ENCODE measurements at regions not wholly inside any gene's neighbourhood (a gene's known extent, or its start where the extent isn't known, plus 50 kb on each side); places are given as distances from the start of the nearest gene placed in this dataset.
"Not testable (repeated sequence)": the region's sequence is repeated elsewhere in the genome, so short reads cannot be mapped to it uniquely, and the experiment has no call there.

GRCh38 chr1:157460381-157460780 is 91.9 kb downstream of the FCRL5 start:
- in situ Hi-C loops (cut with MboI; ENCODE audit: low pct_unique_long_range_greater_than_20kb, low sequenced_read_pairs) = no loop called here
- no peak for DNase-seq

DNA sequence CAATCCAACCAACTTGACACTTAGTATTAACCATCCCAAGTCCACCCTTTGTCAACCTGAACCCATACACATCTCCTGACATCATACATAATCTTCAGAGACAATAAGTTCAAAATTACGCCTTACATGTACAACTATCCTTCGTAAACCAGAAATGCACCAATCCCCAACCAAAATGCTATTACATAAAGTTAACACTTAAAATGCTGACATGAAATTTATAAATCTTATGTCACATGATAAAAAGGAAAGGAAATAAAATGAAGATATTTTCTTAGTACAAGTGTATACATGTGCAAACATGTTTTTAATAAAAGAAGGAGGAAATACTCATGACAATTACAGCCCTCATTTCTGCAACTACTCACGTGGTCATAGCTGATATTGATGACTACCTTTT is 95.0 kb downstream of the FCRL5 start:
- in situ Hi-C loops (cut with MboI; ENCODE audit: low pct_unique_long_range_greater_than_20kb, low sequenced_read_pairs) = no loop called here
- DNase-seq = no peak

DNA sequence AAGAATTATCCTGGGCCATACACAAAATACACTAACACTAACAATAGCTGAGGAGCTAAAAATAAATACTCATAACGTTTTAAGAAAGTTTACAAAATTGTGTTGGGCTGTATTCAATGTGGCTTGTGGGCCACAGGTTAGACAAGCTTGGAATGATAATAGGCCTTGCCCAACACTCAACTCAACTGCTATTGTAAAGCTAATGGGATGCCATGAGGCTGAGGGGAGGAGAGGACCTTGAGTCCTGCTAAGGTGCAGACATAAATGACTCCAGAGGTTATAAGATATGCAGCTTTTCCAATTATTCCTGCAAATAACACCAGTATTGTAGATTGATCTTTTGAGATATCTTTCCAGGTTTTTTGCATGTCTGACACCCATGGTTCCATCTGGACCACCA is 97.0 kb downstream of the FCRL5 start:
- in situ Hi-C loops (cut with MboI; ENCODE audit: low pct_unique_long_range_greater_than_20kb, low sequenced_read_pairs) = no loop called here
- no peak for DNase-seq

- in situ Hi-C loops (cut with MboI; ENCODE audit: low pct_unique_long_range_greater_than_20kb, low sequenced_read_pairs) = no loop called here
- DNase-seq = no peak
These were observed 102.2 kb downstream of the FCRL5 start for GRCh38 chr1:157450106-157450505.

- in situ Hi-C loops (cut with MboI; ENCODE audit: low pct_unique_long_range_greater_than_20kb, low sequenced_read_pairs) = no loop called here
- no peak for DNase-seq
These were observed 103.7 kb downstream of the FCRL5 start for GRCh38 chr1:157448636-157449035.

GRCh38 chr1:157446356-157446755 is 106.0 kb downstream of the FCRL5 start:
- DNase-seq; in situ Hi-C loops (cut with MboI; ENCODE audit: low pct_unique_long_range_greater_than_20kb, low sequenced_read_pairs): not testable (repeated sequence)

DNA sequence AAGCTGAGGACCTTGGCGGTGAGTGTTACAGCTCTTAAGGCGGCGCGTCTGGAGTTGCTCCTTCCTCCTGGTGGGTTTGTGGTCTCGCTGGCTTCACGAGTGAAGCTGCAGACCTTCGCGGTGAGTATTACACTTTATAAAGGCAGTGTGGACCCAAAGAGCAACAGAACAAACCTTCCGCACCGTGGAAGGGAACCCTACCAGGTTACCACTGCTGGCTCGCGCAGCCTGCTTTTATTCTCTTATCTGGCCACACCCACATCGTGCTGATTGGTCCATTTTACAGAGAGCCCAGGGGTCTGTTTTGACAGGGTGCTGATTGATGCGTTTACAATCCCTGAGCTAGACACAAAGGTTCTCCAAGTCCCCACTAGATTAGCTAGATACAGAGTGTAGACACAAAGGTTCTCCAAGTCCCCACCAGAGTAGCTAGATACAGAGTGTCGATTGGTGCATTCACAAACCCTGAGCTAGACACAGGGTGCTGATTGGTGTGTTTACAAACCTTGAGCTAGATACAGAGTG is 106.6 kb downstream of the FCRL5 start:
- DNase-seq; in situ Hi-C loops (cut with MboI; ENCODE audit: low pct_unique_long_range_greater_than_20kb, low sequenced_read_pairs): not testable (repeated sequence)

DNA sequence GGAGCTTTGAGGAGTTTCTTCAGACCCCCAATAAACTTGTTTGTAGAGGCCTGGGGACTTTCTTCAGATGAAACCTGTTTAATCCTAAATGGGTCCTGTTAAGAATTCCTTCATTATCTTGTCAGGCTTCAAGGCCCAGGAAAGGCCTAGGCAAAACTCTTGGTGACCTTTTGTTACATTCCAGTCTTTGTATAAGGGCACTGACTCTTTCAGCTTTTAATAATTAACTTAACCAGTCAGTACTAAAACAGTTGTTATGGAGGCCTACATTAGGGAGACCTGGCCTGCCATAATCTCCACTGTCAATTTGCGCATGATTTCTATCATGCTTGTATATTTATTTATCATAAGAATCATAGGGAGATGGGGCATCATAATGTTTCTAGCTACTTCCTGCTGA is 110.2 kb downstream of the FCRL5 start:
- DNase-seq = no peak
- in situ Hi-C loops (cut with MboI; ENCODE audit: low pct_unique_long_range_greater_than_20kb, low sequenced_read_pairs) = no loop called here

DNA sequence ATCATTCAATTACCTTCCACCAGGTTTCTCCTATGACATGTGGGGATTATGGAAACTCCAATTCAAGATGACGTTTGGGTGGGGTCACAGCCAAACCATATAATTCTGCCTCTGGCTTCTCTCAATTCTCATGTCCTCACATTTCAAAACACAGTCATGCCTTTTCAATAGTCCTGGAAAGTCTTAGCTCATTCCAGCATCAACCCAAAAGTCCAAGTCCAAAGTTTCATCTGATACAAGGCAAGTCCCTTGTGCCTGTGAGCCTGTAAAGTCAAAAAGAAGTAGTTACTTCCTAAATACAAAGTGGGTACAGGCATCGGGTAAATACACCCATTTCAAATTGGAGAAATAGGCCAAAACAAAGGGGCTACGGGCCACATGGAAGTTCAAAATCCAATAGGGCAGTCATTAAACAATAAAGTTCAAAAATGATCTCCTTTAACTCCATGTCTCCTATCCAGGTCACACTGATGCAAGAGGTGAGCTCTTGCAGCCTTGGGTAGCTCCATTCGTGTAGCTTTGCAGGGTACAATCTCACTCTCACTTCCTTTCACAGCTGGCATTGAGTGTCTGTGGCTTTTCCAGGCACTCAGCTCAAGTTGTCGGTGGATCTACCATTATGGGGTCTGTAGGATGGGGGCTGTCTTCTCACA is 112.9 kb downstream of the FCRL5 start:
- DNase-seq = no peak
- in situ Hi-C loops (cut with MboI; ENCODE audit: low pct_unique_long_range_greater_than_20kb, low sequenced_read_pairs) = no loop called here

GRCh38 chr1:157438613-157439012 is 113.7 kb downstream of the FCRL5 start:
- DNase-seq = no peak
- in situ Hi-C loops (cut with MboI; ENCODE audit: low pct_unique_long_range_greater_than_20kb, low sequenced_read_pairs) = no loop called here

- DNase-seq = no peak
- in situ Hi-C loops (cut with MboI; ENCODE audit: low pct_unique_long_range_greater_than_20kb, low sequenced_read_pairs) = no loop called here
These were observed 114.2 kb downstream of the FCRL5 start for GRCh38 chr1:157438146-157438545.

GRCh38 chr1:157437296-157437695 is 115.0 kb downstream of the FCRL5 start:
- DNase-seq = peak; percentile 9
- in situ Hi-C loops (cut with MboI; ENCODE audit: low pct_unique_long_range_greater_than_20kb, low sequenced_read_pairs) = no loop called here

- no peak for DNase-seq
- in situ Hi-C loops (cut with MboI; ENCODE audit: low pct_unique_long_range_greater_than_20kb, low sequenced_read_pairs) = no loop called here
These were observed 120.6 kb downstream of the FCRL5 start for GRCh38 chr1:157431751-157432150.

DNA sequence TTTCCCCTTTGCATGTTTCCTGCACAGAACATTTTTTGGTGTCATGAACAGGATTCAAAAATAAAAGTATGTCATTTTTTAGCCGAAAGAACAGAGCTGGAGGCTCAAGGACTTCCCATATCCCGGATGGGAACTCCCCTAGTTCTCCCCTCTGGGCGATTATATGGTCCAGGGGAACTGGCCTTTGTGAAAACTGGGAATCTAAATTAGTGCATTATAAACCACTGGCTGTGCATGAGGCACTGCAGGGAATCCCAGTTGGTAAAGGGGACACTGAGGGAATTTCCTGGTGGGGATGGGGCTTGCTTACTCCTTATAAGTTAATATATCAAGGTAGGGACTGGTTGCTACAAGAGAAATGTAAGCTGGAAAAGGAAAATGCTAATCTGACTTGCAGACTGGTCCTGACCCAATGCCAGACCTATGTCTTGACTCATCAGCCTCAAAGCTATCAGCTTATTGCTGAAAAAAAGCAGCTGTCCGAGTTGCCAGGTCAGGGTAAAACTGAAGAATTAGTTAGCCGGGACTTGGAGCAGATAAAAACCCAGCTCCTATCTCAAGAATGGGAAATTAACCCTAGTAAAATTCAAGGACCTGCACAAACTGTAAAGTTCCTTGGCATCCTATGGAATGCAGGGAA is 122.6 kb downstream of the FCRL5 start:
- no peak for DNase-seq
- in situ Hi-C loops (cut with MboI; ENCODE audit: low pct_unique_long_range_greater_than_20kb, low sequenced_read_pairs) = no loop called here

GRCh38 chr1:157423764-157424163 is 128.6 kb downstream of the FCRL5 start:
- DNase-seq; in situ Hi-C loops (cut with MboI; ENCODE audit: low pct_unique_long_range_greater_than_20kb, low sequenced_read_pairs): not testable (repeated sequence)

DNA sequence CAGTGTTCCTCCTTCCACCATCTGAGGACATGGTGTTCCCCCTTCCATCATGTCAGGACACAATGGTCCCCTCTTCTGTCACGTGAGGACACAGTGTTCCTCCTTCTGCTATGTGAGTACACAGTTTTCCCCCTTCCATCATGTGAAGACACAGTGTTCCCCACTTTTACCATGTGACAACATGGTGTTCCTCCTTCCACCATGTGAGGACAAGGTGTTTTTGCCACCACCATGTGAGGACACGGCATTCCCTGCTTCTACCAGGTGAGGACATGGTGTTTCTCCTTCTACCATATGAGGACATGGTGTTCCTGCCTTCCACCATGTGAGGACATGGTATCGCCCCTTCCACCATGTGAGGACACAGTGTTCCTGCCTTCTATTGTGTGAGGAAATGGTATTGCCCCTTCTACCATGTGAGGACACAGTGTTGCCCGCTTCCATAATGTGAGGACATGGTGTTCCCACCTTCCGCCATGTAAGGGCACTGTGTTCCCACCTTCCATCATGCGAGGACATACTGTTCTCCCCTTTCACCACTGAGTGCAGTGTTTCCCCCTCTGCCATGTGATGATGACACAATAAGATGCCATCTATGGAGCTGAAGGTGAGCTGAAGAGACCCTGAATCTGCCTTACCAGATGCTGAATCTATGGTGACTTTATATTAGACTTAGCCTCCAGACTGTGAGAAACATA is 132.3 kb downstream of the FCRL5 start:
- DNase-seq = no peak
- in situ Hi-C loops (cut with MboI; ENCODE audit: low pct_unique_long_range_greater_than_20kb, low sequenced_read_pairs) = no loop called here

GRCh38 chr1:157418659-157419058 is 133.7 kb downstream of the FCRL5 start:
- in situ Hi-C loops (cut with MboI; ENCODE audit: low pct_unique_long_range_greater_than_20kb, low sequenced_read_pairs) = no loop called here
- no peak for DNase-seq

- DNase-seq = no peak
- in situ Hi-C loops (cut with MboI; ENCODE audit: low pct_unique_long_range_greater_than_20kb, low sequenced_read_pairs) = no loop called here
These were observed 134.1 kb downstream of the FCRL5 start for GRCh38 chr1:157418231-157418630.

GRCh38 chr1:157415661-157416060 is 136.7 kb downstream of the FCRL5 start:
- in situ Hi-C loops (cut with MboI; ENCODE audit: low pct_unique_long_range_greater_than_20kb, low sequenced_read_pairs) = no loop called here
- DNase-seq = no peak

DNA sequence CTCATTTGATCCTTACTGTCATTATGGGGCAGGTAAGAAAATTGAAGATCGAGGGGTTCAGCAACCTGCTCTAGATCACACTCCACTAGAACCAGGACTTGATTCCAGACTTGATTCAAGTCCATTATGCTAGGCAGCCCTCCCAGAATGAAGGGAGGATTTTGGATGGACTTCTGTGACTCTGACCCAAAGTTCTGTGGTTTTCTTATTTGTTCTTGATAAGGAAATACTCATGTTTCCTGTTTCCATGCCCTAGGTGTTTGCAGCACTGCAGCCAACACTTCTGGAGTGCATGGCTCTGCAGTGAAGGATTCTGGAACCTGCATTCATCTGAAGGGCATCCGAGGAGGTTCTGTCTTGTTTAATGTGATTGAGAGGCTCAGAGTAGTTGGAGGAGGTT is 140.0 kb downstream of the FCRL5 start:
- no peak for DNase-seq
- in situ Hi-C loops (cut with MboI; ENCODE audit: low pct_unique_long_range_greater_than_20kb, low sequenced_read_pairs) = no loop called here

Data from KBM-7 (cell line).